ENCODE measurements at regions not wholly inside any gene's neighbourhood (a gene's known extent, or its start where the extent isn't known, plus 50 kb on each side); places are given as distances from the start of the nearest gene placed in this dataset.

GRCh38 chr5:124961521-124961920 is 215.1 kb upstream of the ZNF608 start:
- TF ChIP-seq CTCF (IDR thresholded peaks at IDR 0.05) (no peak), POLR2A (IDR thresholded peaks at IDR 0.05) (no peak)
